HL-60 (cell line): ENCODE measurements at regions not wholly inside any gene's neighbourhood (a gene's known extent, or its start where the extent isn't known, plus 50 kb on each side); places are given as distances from the start of the nearest gene placed in this dataset.

Source experiments
- CTCF ChIP-seq: IDR thresholded peaks from one replicate; pipeline ENCODE4 v1.5.1; 2011; ENCODE audit warnings: low read length, control low read depth, inconsistent platforms; ENCODE audit not compliant: insufficient read depth
- GABPA ChIP-seq: IDR thresholded peaks from 2 replicates; pipeline ENCODE4 v1.6.1; 2012; ENCODE audit warnings: low read depth
- POLR2AphosphoS5 ChIP-seq: IDR thresholded peaks from 2 replicates; pipeline ENCODE4 v1.6.1; 2012; ENCODE audit warnings: low read depth
- REST ChIP-seq: IDR thresholded peaks from 2 replicates; pipeline ENCODE4 v1.6.1; 2012; ENCODE audit warnings: low read depth; ENCODE audit not compliant: insufficient replicate concordance

GRCh38 chr4:79585834-79586233 is 177.8 kb upstream of the GK2 start:
- TF ChIP-seq CTCF (no peak), POLR2AphosphoS5 (no peak), REST (no peak), GABPA (no peak)
